ENCODE measurements at regions not wholly inside any gene's neighbourhood (a gene's known extent, or its start where the extent isn't known, plus 50 kb on each side); places are given as distances from the start of the nearest gene placed in this dataset.

- no peak for TF ChIP-seq CTCF (IDR thresholded peaks at IDR 0.05)
- TF ChIP-seq POLR2A (IDR thresholded peaks at IDR 0.05), result no peak
Observed at GRCh38 chrX:22690116-22690515, 309.6 kb upstream of the DDX53 start.

All from testis (tissue), 2 donors.